Ishikawa (cell line): ENCODE measurements at regions not wholly inside any gene's neighbourhood (a gene's known extent, or its start where the extent isn't known, plus 50 kb on each side); places are given as distances from the start of the nearest gene placed in this dataset.

Experiments
- CREB1 ChIP-seq: IDR thresholded peaks from 2 replicates; pipeline ENCODE4 v1.6.1; 2012; ENCODE audit warnings: low read depth
- EGR1 ChIP-seq: IDR thresholded peaks from 2 replicates; pipeline ENCODE4 v1.6.1; 2012
- EP300 ChIP-seq: IDR thresholded peaks from 2 replicates; pipeline ENCODE4 v1.6.1; 2012; ENCODE audit warnings: borderline replicate concordance
- FOXM1 ChIP-seq: IDR thresholded peaks from 2 replicates; pipeline ENCODE4 v1.6.1; 2012; ENCODE audit warnings: low read depth, borderline replicate concordance
- TAF1 ChIP-seq: IDR thresholded peaks from 2 replicates; pipeline ENCODE4 v1.6.1; 2012; ENCODE audit warnings: low read depth, mild to moderate bottlenecking
- TEAD4 ChIP-seq: IDR thresholded peaks from 2 replicates; pipeline ENCODE4 v1.6.1; 2012
- TF ChIP-seq, protein P1 (sequence below): IDR thresholded peaks from 2 replicates; pipeline ENCODE4 v1.6.1; 2012; ENCODE audit warnings: low read depth, mild to moderate bottlenecking

DNA sequence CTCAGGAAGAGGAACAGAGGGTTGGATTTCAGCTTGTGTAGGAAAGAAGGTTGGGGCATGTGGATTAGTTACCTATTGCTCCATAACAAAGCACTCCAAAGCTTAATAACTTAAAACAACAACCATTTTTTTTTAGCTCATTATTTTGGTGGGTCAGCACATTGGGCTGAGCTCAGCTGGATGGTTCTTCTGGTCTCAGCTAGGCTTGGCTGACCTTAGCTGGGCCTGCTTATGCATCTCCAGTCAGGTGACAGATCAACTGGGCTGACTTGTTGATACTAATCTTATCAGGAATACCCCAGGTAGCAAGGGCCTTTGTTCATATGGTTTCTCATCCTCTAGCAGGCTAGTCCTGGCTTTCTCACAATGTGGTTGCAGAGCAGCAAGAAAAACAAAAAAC is 106.4 kb downstream of the C11orf91 start:
- TF ChIP-seq EGR1 (no peak), TEAD4 (no peak), EP300 (no peak), CREB1 (no peak), FOXM1 (no peak), TAF1 (no peak)
- TF ChIP-seq, protein P1, sequence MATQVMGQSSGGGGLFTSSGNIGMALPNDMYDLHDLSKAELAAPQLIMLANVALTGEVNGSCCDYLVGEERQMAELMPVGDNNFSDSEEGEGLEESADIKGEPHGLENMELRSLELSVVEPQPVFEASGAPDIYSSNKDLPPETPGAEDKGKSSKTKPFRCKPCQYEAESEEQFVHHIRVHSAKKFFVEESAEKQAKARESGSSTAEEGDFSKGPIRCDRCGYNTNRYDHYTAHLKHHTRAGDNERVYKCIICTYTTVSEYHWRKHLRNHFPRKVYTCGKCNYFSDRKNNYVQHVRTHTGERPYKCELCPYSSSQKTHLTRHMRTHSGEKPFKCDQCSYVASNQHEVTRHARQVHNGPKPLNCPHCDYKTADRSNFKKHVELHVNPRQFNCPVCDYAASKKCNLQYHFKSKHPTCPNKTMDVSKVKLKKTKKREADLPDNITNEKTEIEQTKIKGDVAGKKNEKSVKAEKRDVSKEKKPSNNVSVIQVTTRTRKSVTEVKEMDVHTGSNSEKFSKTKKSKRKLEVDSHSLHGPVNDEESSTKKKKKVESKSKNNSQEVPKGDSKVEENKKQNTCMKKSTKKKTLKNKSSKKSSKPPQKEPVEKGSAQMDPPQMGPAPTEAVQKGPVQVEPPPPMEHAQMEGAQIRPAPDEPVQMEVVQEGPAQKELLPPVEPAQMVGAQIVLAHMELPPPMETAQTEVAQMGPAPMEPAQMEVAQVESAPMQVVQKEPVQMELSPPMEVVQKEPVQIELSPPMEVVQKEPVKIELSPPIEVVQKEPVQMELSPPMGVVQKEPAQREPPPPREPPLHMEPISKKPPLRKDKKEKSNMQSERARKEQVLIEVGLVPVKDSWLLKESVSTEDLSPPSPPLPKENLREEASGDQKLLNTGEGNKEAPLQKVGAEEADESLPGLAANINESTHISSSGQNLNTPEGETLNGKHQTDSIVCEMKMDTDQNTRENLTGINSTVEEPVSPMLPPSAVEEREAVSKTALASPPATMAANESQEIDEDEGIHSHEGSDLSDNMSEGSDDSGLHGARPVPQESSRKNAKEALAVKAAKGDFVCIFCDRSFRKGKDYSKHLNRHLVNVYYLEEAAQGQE, result no peak
